ENCODE measurements at regions not wholly inside any gene's neighbourhood (a gene's known extent, or its start where the extent isn't known, plus 50 kb on each side); places are given as distances from the start of the nearest gene placed in this dataset.
"Not testable (repeated sequence)": the region's sequence is repeated elsewhere in the genome, so short reads cannot be mapped to it uniquely, and the experiment has no call there.

DNA sequence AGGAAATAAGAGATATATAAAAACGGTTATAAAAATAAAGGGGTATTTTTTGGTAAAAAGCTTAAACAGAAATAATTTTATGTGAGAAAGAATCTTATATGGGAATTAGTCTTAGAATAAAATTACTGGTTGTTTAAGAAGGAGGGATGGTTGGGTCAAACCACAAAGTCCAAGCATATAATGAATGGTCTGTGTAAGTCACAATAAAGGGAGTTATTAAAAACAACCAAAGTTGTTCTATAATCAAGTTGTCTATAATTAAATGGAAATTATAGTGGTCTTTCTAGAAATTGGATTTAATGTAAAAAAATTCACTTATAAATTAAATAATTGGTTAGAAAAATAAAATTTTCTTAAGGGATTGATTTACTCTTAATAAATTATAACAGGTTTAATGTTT lies 304.8 kb downstream of the POM121L12 start:
- H3K27me3 Mint-ChIP-seq (ENCODE audit: low read depth) = no peaks in the 10 kb centered on the region
- H3K36me3 Mint-ChIP-seq = peaks cover 7% of the 10 kb centered on the region
- TF ChIP-seq, protein P1, sequence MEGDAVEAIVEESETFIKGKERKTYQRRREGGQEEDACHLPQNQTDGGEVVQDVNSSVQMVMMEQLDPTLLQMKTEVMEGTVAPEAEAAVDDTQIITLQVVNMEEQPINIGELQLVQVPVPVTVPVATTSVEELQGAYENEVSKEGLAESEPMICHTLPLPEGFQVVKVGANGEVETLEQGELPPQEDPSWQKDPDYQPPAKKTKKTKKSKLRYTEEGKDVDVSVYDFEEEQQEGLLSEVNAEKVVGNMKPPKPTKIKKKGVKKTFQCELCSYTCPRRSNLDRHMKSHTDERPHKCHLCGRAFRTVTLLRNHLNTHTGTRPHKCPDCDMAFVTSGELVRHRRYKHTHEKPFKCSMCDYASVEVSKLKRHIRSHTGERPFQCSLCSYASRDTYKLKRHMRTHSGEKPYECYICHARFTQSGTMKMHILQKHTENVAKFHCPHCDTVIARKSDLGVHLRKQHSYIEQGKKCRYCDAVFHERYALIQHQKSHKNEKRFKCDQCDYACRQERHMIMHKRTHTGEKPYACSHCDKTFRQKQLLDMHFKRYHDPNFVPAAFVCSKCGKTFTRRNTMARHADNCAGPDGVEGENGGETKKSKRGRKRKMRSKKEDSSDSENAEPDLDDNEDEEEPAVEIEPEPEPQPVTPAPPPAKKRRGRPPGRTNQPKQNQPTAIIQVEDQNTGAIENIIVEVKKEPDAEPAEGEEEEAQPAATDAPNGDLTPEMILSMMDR (IDR thresholded peaks at IDR 0.05; ENCODE audit: unreplicated experiment) = no peak
- H3K27ac Mint-ChIP-seq = no peak overlapping the region
- peaks cover 48% of the 10 kb centered on the region for H3K9me3 Mint-ChIP-seq
- H3K4me3 Mint-ChIP-seq = no peak overlapping the region
- H3K4me1 Mint-ChIP-seq = no peaks in the 10 kb centered on the region
- DNase-seq (ENCODE audit: low spot score in 2 of 2, unreplicated experiment in 2 of 2) = no peak

- Mint-ChIP-seq H3K4me3 (no peak overlapping the region), H3K36me3 (no peaks in the 10 kb centered on the region), H3K9me3 (peaks cover 11% of the 10 kb centered on the region), H3K27me3 (ENCODE audit: low read depth) (no peaks in the 10 kb centered on the region), H3K27ac (no peak overlapping the region), H3K4me1 (peaks cover 5% of the 10 kb centered on the region)
- TF ChIP-seq, protein P1 (IDR thresholded peaks at IDR 0.05; ENCODE audit: unreplicated experiment) = peak; percentile 57
- DNase-seq (ENCODE audit: low spot score in 2 of 2, unreplicated experiment in 2 of 2) = peak in 1 of 2 experiments; percentile 59
Measured at GRCh38 chr7:53350241-53350640, 314.8 kb downstream of the POM121L12 start.

GRCh38 chr7:53351681-53352080 lies 316.2 kb downstream of the POM121L12 start:
- Mint-ChIP-seq H3K27me3 (ENCODE audit: low read depth) (no peaks in the 10 kb centered on the region), H3K36me3 (no peaks in the 10 kb centered on the region), H3K4me1 (peaks cover 5% of the 10 kb centered on the region), H3K4me3 (no peak overlapping the region), H3K9me3 (peaks cover 8% of the 10 kb centered on the region), H3K27ac (no peak overlapping the region)
- DNase-seq (ENCODE audit: low spot score in 2 of 2, unreplicated experiment in 2 of 2) = no peak
- TF ChIP-seq, protein P1 (IDR thresholded peaks at IDR 0.05; ENCODE audit: unreplicated experiment) = no peak

GRCh38 chr7:53358269-53358668 lies 322.8 kb downstream of the POM121L12 start:
- TF ChIP-seq, protein P1 (IDR thresholded peaks at IDR 0.05; ENCODE audit: unreplicated experiment) = no peak
- H3K27ac Mint-ChIP-seq = no peak overlapping the region
- no peaks in the 10 kb centered on the region for H3K36me3 Mint-ChIP-seq
- DNase-seq (ENCODE audit: low spot score in 2 of 2, unreplicated experiment in 2 of 2) = no peak
- no peak overlapping the region for H3K4me3 Mint-ChIP-seq
- H3K9me3 Mint-ChIP-seq = peaks cover 10% of the 10 kb centered on the region
- H3K27me3 Mint-ChIP-seq (ENCODE audit: low read depth) = no peaks in the 10 kb centered on the region
- no peaks in the 10 kb centered on the region for H3K4me1 Mint-ChIP-seq

DNA sequence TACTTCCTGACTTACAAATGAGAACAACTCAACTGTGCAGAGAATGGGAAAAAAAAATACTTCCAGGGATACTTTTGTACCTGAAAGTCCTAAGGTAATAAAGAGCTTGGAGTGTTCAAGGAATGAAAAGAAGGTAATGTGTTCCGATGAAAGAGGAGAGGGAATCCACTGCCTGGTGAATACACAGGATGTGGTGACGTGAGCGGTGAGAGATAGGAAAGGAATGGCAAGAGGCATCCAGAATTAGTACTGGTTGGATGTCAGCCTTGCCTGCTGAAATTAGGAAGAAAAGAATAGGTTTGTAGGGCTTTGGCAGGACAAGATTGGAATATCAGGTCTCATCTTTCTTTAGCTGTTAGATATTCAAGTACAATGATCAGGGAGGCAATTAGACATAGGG lies 347.7 kb downstream of the POM121L12 start:
- TF ChIP-seq, protein P1 (IDR thresholded peaks at IDR 0.05; ENCODE audit: unreplicated experiment) = no peak
- H3K9me3 Mint-ChIP-seq = no peaks in the 10 kb centered on the region
- H3K27me3 Mint-ChIP-seq (ENCODE audit: low read depth) = no peaks in the 10 kb centered on the region
- DNase-seq (ENCODE audit: low spot score in 2 of 2, unreplicated experiment in 2 of 2) = no peak
- no peak overlapping the region for H3K27ac Mint-ChIP-seq
- H3K4me1 Mint-ChIP-seq = no peaks in the 10 kb centered on the region
- no peaks in the 10 kb centered on the region for H3K36me3 Mint-ChIP-seq
- H3K4me3 Mint-ChIP-seq = no peak overlapping the region

GRCh38 chr7:53385239-53385638 lies 349.8 kb downstream of the POM121L12 start:
- H3K9me3 Mint-ChIP-seq; H3K36me3 Mint-ChIP-seq; H3K27me3 Mint-ChIP-seq (ENCODE audit: low read depth); H3K4me1 Mint-ChIP-seq; H3K4me3 Mint-ChIP-seq; DNase-seq (ENCODE audit: low spot score in 2 of 2, unreplicated experiment in 2 of 2); H3K27ac Mint-ChIP-seq: not testable (repeated sequence)

Measured in mesothelial cell of epicardium (in vitro differentiated cells).